Loucy (cell line): ENCODE measurements at regions not wholly inside any gene's neighbourhood (a gene's known extent, or its start where the extent isn't known, plus 50 kb on each side); places are given as distances from the start of the nearest gene placed in this dataset.

Experiments used
- CTCF ChIP-seq: fragments of 200-600 bp; sonication (generic); conservative IDR thresholded peaks from 2 replicates; pipeline ENCODE4 v1.5.1; 2014; ENCODE audit warnings: mild to moderate bottlenecking, antibody characterized with exemption, low read length
- EZH2phosphoT487 ChIP-seq: fragments of 200-600 bp; IDR thresholded peaks from 2 replicates; pipeline ENCODE4 v1.6.1; 2018; ENCODE audit warnings: antibody characterized with exemption, mild to moderate bottlenecking, moderate library complexity, borderline replicate concordance

DNA sequence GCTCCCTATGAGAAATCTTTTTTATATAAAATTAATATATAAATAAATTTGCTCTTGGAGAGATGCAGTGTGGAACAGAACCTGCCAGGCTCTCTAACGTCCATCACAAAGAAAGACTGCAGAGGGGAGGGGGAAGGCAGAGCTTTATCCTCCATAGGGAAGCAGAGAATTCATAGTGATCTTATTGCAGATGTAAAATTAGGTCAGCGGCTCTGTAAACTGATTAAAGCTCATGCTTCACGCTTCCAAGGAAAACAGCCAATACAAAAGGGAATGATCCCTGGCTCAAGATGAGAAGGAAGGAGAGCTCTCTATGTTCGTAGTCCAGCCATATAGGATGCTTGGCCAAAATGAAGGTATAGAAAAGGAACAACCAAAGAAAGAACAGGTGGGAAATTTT lies 532.3 kb upstream of the PSMD7 start:
- no peak for TF ChIP-seq CTCF
- no peak for TF ChIP-seq EZH2phosphoT487
